LNCAP (cell line): ENCODE measurements at regions not wholly inside any gene's neighbourhood (a gene's known extent, or its start where the extent isn't known, plus 50 kb on each side); places are given as distances from the start of the nearest gene placed in this dataset.

ENCODE experiments used
- CTCF ChIP-seq: fragments of 450-650 bp; IDR thresholded peaks from 2 replicates; pipeline ENCODE4 v1.5.1; 2017; ENCODE audit warnings: mild to moderate bottlenecking

- TF ChIP-seq CTCF: no peak
Measured at GRCh38 chr10:3925184-3925583, 140.2 kb upstream of the KLF6 start.

- no peak for TF ChIP-seq CTCF
Measured at GRCh38 chr10:3924344-3924743, 139.3 kb upstream of the KLF6 start.

GRCh38 chr10:3923033-3923432 lies 138.0 kb upstream of the KLF6 start:
- no peak for TF ChIP-seq CTCF

GRCh38 chr10:3919709-3920308 lies 134.8 kb upstream of the KLF6 start:
- TF ChIP-seq CTCF: no peak

- TF ChIP-seq CTCF: no peak
Measured at GRCh38 chr10:3914733-3915132, 129.7 kb upstream of the KLF6 start.

- no peak for TF ChIP-seq CTCF
Measured at GRCh38 chr10:3911713-3912442, 126.9 kb upstream of the KLF6 start.

- no peak for TF ChIP-seq CTCF
Measured at GRCh38 chr10:3911241-3911640, 126.2 kb upstream of the KLF6 start.
